ENCODE measurements at regions not wholly inside any gene's neighbourhood (a gene's known extent, or its start where the extent isn't known, plus 50 kb on each side); places are given as distances from the start of the nearest gene placed in this dataset.
A peak's percentile ranks its signal among the peaks of the same experiment; 100 is the strongest.

- Histone ChIP-seq H3K27ac (no peak overlapping the region), H3K4me1 (no peaks in the 10 kb centered on the region), H3K27me3 (no peaks in the 10 kb centered on the region), H3K4me3 (no peak overlapping the region), H3K36me3 (no peaks in the 10 kb centered on the region), H3K9me3 (no peaks in the 10 kb centered on the region)
- no peak for DNase-seq
- intact Hi-C loops (cut with DNase I; ENCODE audit: low total_unique reads) = no loop called here
- no peak for TF ChIP-seq CTCF (IDR thresholded peaks at IDR 0.05)
- TF ChIP-seq POLR2A (IDR thresholded peaks at IDR 0.05) = no peak
Observed at GRCh38 chr9:105877721-105878120, 183.4 kb downstream of the TMEM38B start.

GRCh38 chr9:105879181-105879580, 184.8 kb downstream of the TMEM38B start:
- Histone ChIP-seq H3K9me3 (no peaks in the 10 kb centered on the region), H3K27me3 (no peaks in the 10 kb centered on the region), H3K36me3 (no peaks in the 10 kb centered on the region), H3K4me1 (no peaks in the 10 kb centered on the region), H3K4me3 (no peak overlapping the region), H3K27ac (no peak overlapping the region)
- intact Hi-C loops (cut with DNase I; ENCODE audit: low total_unique reads) = no loop called here
- DNase-seq = no peak
- no peak for TF ChIP-seq POLR2A (IDR thresholded peaks at IDR 0.05)
- TF ChIP-seq CTCF (IDR thresholded peaks at IDR 0.05) = no peak

GRCh38 chr9:105880517-105880916, 186.2 kb downstream of the TMEM38B start:
- intact Hi-C loops (cut with DNase I; ENCODE audit: low total_unique reads) = no loop called here
- no peak for TF ChIP-seq CTCF (IDR thresholded peaks at IDR 0.05)
- no peak for TF ChIP-seq POLR2A (IDR thresholded peaks at IDR 0.05)
- Histone ChIP-seq H3K4me1 (no peaks in the 10 kb centered on the region), H3K36me3 (no peaks in the 10 kb centered on the region), H3K4me3 (no peak overlapping the region), H3K9me3 (no peaks in the 10 kb centered on the region), H3K27ac (no peak overlapping the region), H3K27me3 (no peaks in the 10 kb centered on the region)
- DNase-seq = no peak

- no peak for DNase-seq
- no peaks in the 10 kb centered on the region for H3K36me3 ChIP-seq
- TF ChIP-seq CTCF (IDR thresholded peaks at IDR 0.05) (no peak), POLR2A (IDR thresholded peaks at IDR 0.05) (no peak)
- no peak overlapping the region for H3K27ac ChIP-seq
- H3K9me3 ChIP-seq = no peaks in the 10 kb centered on the region
- H3K27me3 ChIP-seq = no peaks in the 10 kb centered on the region
- no peak overlapping the region for H3K4me3 ChIP-seq
- intact Hi-C loops (cut with DNase I; ENCODE audit: low total_unique reads) = no loop called here
- H3K4me1 ChIP-seq = no peaks in the 10 kb centered on the region
Observed at GRCh38 chr9:105881021-105881420, 186.7 kb downstream of the TMEM38B start.

- Histone ChIP-seq H3K4me1 (no peaks in the 10 kb centered on the region), H3K9me3 (no peaks in the 10 kb centered on the region), H3K4me3 (no peak overlapping the region), H3K36me3 (no peaks in the 10 kb centered on the region), H3K27me3 (no peaks in the 10 kb centered on the region), H3K27ac (no peak overlapping the region)
- TF ChIP-seq CTCF (IDR thresholded peaks at IDR 0.05) (peak in 3 of 4 experiments; percentile 39 to 48 (median 46)), POLR2A (IDR thresholded peaks at IDR 0.05) (no peak)
- peak; percentile 17 to 24 for DNase-seq
- intact Hi-C loops (cut with DNase I; ENCODE audit: low total_unique reads) = no loop called here
Observed at GRCh38 chr9:105881654-105882349, 187.5 kb downstream of the TMEM38B start.

All from uterus (tissue), 3 donors.